ENCODE measurements at regions not wholly inside any gene's neighbourhood (a gene's known extent, or its start where the extent isn't known, plus 50 kb on each side); places are given as distances from the start of the nearest gene placed in this dataset.

GRCh38 chr1:232873931-232874330 lies 68.7 kb downstream of the MAP10 start:
- no peak for DNase-seq (ENCODE audit: extremely low spot score in 2 of 2)
- H3K4me3 ChIP-seq = no peak overlapping the region
- no peaks in the 10 kb centered on the region for H3K27me3 ChIP-seq
- peaks cover 12% of the 10 kb centered on the region for H3K4me1 ChIP-seq
- no peaks in the 10 kb centered on the region for H3K36me3 ChIP-seq
- H3K9me3 ChIP-seq = no peaks in the 10 kb centered on the region
- H3K27ac ChIP-seq = no peak overlapping the region
- TF ChIP-seq CTCF (IDR thresholded peaks at IDR 0.05) = no peak
- TF ChIP-seq POLR2A (IDR thresholded peaks at IDR 0.05) = no peak
- TF ChIP-seq POLR2AphosphoS5 (IDR thresholded peaks at IDR 0.05; ENCODE audit: insufficient read depth in 1 of 2, low read depth in 1 of 2) = no peak
- intact Hi-C loops (cut with DNase I) = no loop called here

- no peaks in the 10 kb centered on the region for H3K27me3 ChIP-seq
- H3K4me1 ChIP-seq = peaks cover 5% of the 10 kb centered on the region
- no peaks in the 10 kb centered on the region for H3K36me3 ChIP-seq
- no peak overlapping the region for H3K4me3 ChIP-seq
- no peaks in the 10 kb centered on the region for H3K9me3 ChIP-seq
- no peak for TF ChIP-seq POLR2A (IDR thresholded peaks at IDR 0.05)
- H3K27ac ChIP-seq = no peak overlapping the region
- no peak for DNase-seq (ENCODE audit: extremely low spot score in 2 of 2)
- intact Hi-C loops (cut with DNase I) = no loop called here
Observed at GRCh38 chr1:232875536-232875935, 70.3 kb downstream of the MAP10 start.

- Histone ChIP-seq H3K27me3 (no peaks in the 10 kb centered on the region), H3K4me1 (peaks cover 5% of the 10 kb centered on the region), H3K4me3 (no peak overlapping the region), H3K27ac (no peak overlapping the region), H3K36me3 (no peaks in the 10 kb centered on the region), H3K9me3 (no peaks in the 10 kb centered on the region)
- no peak for TF ChIP-seq CTCF (IDR thresholded peaks at IDR 0.05)
- no peak for TF ChIP-seq POLR2A (IDR thresholded peaks at IDR 0.05)
- TF ChIP-seq POLR2AphosphoS5 (IDR thresholded peaks at IDR 0.05; ENCODE audit: insufficient read depth in 1 of 2, low read depth in 1 of 2) = no peak
- no peak for DNase-seq (ENCODE audit: extremely low spot score in 2 of 2)
- intact Hi-C loops (cut with DNase I) = no loop called here
Observed at GRCh38 chr1:232876506-232877364, 71.5 kb downstream of the MAP10 start.

GRCh38 chr1:232877365-232878028 lies 72.3 kb downstream of the MAP10 start:
- peaks cover 5% of the 10 kb centered on the region for H3K4me1 ChIP-seq
- H3K36me3 ChIP-seq = no peaks in the 10 kb centered on the region
- no peak for DNase-seq (ENCODE audit: extremely low spot score in 2 of 2)
- intact Hi-C loops (cut with DNase I) = no loop called here
- no peaks in the 10 kb centered on the region for H3K9me3 ChIP-seq
- no peaks in the 10 kb centered on the region for H3K27me3 ChIP-seq
- H3K4me3 ChIP-seq = no peak overlapping the region
- no peak overlapping the region for H3K27ac ChIP-seq
- TF ChIP-seq POLR2AphosphoS5 (IDR thresholded peaks at IDR 0.05; ENCODE audit: insufficient read depth in 1 of 2, low read depth in 1 of 2) = no peak
- TF ChIP-seq CTCF (IDR thresholded peaks at IDR 0.05) = no peak
- TF ChIP-seq POLR2A (IDR thresholded peaks at IDR 0.05) = no peak

GRCh38 chr1:232878086-232878485 lies 72.3 kb upstream of the NTPCR start:
- H3K4me1 ChIP-seq = peaks cover 2% of the 10 kb centered on the region
- TF ChIP-seq CTCF (IDR thresholded peaks at IDR 0.05) (no peak), POLR2A (IDR thresholded peaks at IDR 0.05) (no peak), POLR2AphosphoS5 (IDR thresholded peaks at IDR 0.05; ENCODE audit: insufficient read depth in 1 of 2, low read depth in 1 of 2) (no peak)
- intact Hi-C loops (cut with DNase I) = no loop called here

More at GRCh38 chr1:232878086-232878485, 72.3 kb upstream of the NTPCR start:
- Histone ChIP-seq H3K36me3 (no peaks in the 10 kb centered on the region), H3K27ac (no peak overlapping the region), H3K4me3 (no peak overlapping the region), H3K9me3 (no peaks in the 10 kb centered on the region), H3K27me3 (no peaks in the 10 kb centered on the region)
- no peak for DNase-seq (ENCODE audit: extremely low spot score in 2 of 2)

All from vagina (tissue), 2 donors.